Type B pancreatic cell (in vitro differentiated cells): ENCODE measurements at regions not wholly inside any gene's neighbourhood (a gene's known extent, or its start where the extent isn't known, plus 50 kb on each side); places are given as distances from the start of the nearest gene placed in this dataset.

Experiments
- DNase-seq: peaks from one replicate; pipeline ENCODE4 v3.0.0; 2021; ENCODE audit warnings: mixed read lengths; ENCODE audit not compliant: unreplicated experiment; ENCODE audit errors: extremely low spot score
- H3K27ac Mint-ChIP-seq: 2 replicates; pipeline ENCODE4 v1.8.0; 2021; ENCODE audit warnings: mild to moderate bottlenecking, mixed read lengths
- H3K27me3 Mint-ChIP-seq: 2 replicates; pipeline ENCODE4 v1.8.0; 2021; ENCODE audit warnings: mixed read lengths
- H3K36me3 Mint-ChIP-seq: 2 replicates; pipeline ENCODE4 v1.8.0; 2021; ENCODE audit warnings: mixed read lengths
- H3K4me1 Mint-ChIP-seq: one replicate; pipeline ENCODE4 v1.8.0; 2021; ENCODE audit warnings: mixed read lengths; ENCODE audit not compliant: unreplicated experiment
- H3K4me3 Mint-ChIP-seq: 2 replicates; pipeline ENCODE4 v1.8.0; 2021; ENCODE audit warnings: mild to moderate bottlenecking, mixed read lengths
- H3K9me3 Mint-ChIP-seq: 2 replicates; pipeline ENCODE4 v1.8.0; 2021; ENCODE audit warnings: mixed read lengths
- CTCF ChIP-seq: fragments of 200-600 bp; sonication (generic); conservative IDR thresholded peaks from 2 replicates; pipeline ENCODE4 v1.5.0; 2021; ENCODE audit warnings: antibody characterized with exemption, mild to moderate bottlenecking

DNA sequence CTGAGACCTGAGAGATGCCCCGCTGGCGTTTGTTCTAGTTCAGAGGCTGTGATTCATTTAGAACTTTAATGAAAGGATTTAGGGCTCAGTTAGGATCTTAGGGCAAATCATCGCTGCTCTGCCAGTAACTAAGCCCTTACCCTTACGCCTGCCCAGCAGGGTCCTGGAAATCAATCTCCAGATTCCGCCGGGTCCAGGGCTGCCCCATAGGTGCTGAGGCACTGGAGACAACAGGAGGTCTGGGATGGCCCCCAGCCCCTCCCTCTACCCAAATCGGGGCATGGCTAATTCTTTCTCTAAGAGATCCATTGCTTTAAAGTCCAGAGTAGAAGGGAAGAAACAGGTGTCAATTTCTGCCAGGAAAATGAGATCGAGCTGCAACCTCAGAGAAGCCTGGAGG, 83.1 kb downstream of the SDC1 start:
- peaks cover 72% of the 10 kb centered on the region for H3K4me1 Mint-ChIP-seq
- no peaks in the 10 kb centered on the region for H3K27me3 Mint-ChIP-seq
- no peak for TF ChIP-seq CTCF
- no peaks in the 10 kb centered on the region for H3K36me3 Mint-ChIP-seq
- peaks cover 5% of the 10 kb centered on the region for H3K9me3 Mint-ChIP-seq
- peak overlapping the region; percentile 83 for H3K27ac Mint-ChIP-seq
- DNase-seq, result no peak
- H3K4me3 Mint-ChIP-seq, result no peak overlapping the region

DNA sequence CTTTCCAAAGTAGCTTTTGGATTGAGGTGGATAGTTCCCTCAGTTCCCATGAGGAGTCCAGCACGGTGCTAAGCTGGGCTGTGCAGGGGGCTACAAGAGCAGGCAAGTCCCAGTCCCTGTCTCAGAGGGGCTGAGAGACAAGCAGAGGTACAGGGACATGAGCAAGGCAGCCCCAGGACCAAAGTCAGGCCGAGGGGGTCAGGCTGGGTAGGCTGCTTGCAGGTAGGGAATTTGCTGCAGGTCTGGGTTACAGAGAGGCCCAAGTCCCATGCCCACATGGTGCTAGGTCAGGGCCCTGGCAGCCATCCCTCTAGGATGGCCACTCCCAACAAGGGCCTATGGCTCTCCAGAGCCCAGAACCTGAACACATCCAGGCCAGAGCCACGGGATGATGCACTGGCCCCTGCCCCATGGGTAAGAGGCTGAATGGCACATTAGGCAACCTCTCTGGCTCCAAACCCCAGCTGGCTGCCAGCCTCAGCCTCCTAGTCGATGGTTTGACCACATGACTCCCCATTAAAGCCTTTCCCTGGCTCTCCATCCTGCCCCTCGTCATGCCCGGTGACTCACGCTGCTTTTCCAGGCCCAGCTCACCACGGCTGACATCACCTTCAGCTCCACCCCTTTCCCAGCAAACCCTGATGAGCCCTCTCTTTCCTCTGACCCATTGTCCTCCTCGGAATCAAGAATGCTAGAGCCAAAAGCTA, 83.7 kb downstream of the SDC1 start:
- Mint-ChIP-seq H3K4me3 (no peak overlapping the region), H3K9me3 (peaks cover 5% of the 10 kb centered on the region), H3K36me3 (no peaks in the 10 kb centered on the region), H3K27ac (peak overlapping the region; percentile 83), H3K4me1 (peaks cover 66% of the 10 kb centered on the region), H3K27me3 (no peaks in the 10 kb centered on the region)
- no peak for TF ChIP-seq CTCF
- no peak for DNase-seq

DNA sequence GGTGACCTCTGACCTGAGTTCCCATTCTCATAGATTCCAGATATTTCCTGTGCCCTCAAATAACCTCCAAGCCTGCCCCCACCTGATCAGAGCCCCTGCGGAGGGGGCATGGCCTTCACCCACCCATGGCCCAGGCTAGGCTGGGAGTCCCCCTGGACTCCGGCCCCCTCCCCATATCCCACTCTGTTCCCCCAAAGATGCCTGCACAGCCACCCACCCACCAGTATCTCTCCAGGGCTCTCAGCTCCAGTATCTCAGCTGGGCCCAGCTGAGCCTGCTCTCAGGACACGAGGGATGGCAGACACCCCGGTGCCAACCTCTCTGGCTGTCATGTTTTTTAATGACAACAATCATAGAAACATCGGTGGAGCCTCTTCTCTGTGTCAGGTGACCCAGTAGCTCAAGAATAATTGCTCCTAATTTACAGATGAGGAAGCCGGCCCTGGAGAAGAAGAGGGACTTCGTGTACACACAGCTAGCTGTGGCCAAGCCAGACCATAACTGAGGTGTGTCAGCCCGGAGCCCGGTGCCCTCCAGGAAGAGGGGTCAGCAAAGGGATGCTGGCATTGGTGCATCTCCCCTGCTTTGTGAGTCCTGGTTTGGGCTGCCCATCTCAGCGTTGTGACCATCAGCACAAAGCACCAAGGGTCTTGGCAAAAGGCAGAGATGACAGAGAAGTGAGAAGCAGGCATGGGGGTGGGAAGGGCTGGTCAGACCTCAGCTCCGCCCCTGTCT, 84.4 kb downstream of the SDC1 start:
- peaks cover 5% of the 10 kb centered on the region for H3K9me3 Mint-ChIP-seq
- H3K27ac Mint-ChIP-seq, result peak overlapping the region; percentile 79

GRCh38 chr2:20139407-20140172, 85.3 kb downstream of the SDC1 start:
- H3K27me3 Mint-ChIP-seq, result no peaks in the 10 kb centered on the region
- H3K4me3 Mint-ChIP-seq, result peak overlapping the region; percentile 54
- H3K27ac Mint-ChIP-seq, result peak overlapping the region; percentile 79
- DNase-seq, result no peak
- peaks cover 61% of the 10 kb centered on the region for H3K4me1 Mint-ChIP-seq
- H3K36me3 Mint-ChIP-seq, result no peaks in the 10 kb centered on the region
- peaks cover 5% of the 10 kb centered on the region for H3K9me3 Mint-ChIP-seq
- no peak for TF ChIP-seq CTCF

More for the DNA sequence above, 84.4 kb downstream of the SDC1 start:
- Mint-ChIP-seq H3K4me3 (no peak overlapping the region), H3K27me3 (no peaks in the 10 kb centered on the region), H3K36me3 (no peaks in the 10 kb centered on the region), H3K4me1 (peaks cover 64% of the 10 kb centered on the region)
- no peak for DNase-seq
- no peak for TF ChIP-seq CTCF

- TF ChIP-seq CTCF, result no peak
- DNase-seq, result no peak
- Mint-ChIP-seq H3K4me1 (peaks cover 56% of the 10 kb centered on the region), H3K9me3 (peaks cover 5% of the 10 kb centered on the region), H3K36me3 (no peaks in the 10 kb centered on the region), H3K27ac (peak overlapping the region; percentile 79), H3K27me3 (no peaks in the 10 kb centered on the region), H3K4me3 (peak overlapping the region; percentile 54)
Observed at GRCh38 chr2:20138696-20139095, 86.2 kb downstream of the SDC1 start.
